PC-9 (cell line): ENCODE measurements at regions not wholly inside any gene's neighbourhood (a gene's known extent, or its start where the extent isn't known, plus 50 kb on each side); places are given as distances from the start of the nearest gene placed in this dataset.

ENCODE experiments used
- BruUV-seq: library from RNA; stranded (reverse); fragments of 400-500 nt; replicated peaks from 2 replicates; lab custom pipeline; 2021; lab: Mats Ljungman, UMichigan
- CTCF ChIA-PET: fragments of 300-600 bp; sonication (Branson Sonifier 250); formaldehyde crosslinking; loops from one replicate; lab custom pipeline; 2022; ENCODE audit warnings: antibody characterized with exemption; lab: Charles Lee
- POLR2A ChIA-PET: fragments of 300-600 bp; sonication (Branson Sonifier 250); formaldehyde crosslinking; loops from one replicate; lab custom pipeline; 2022; ENCODE audit warnings: antibody characterized with exemption; ENCODE audit not compliant: unreplicated experiment; lab: Charles Lee
- DNase-seq, 2 experiments: peaks; one replicate each; pipeline versions ENCODE4 v3.0.0 to v3.0.0-alpha.2; 2015 to 2022; ENCODE audit warnings: mixed read lengths in 1 of 2
- H2AFZ ChIP-seq: fragments of 200-600 bp; sonication (generic); 2 replicates; pipeline ENCODE4 v1.8.1; 2017; ENCODE audit warnings: antibody characterized with exemption
- H3F3A ChIP-seq: fragments of 200-600 bp; sonication (generic); 2 replicates; pipeline ENCODE4 v1.8.1; 2017; ENCODE audit warnings: antibody characterized with exemption, mild to moderate bottlenecking, low read depth; ENCODE audit not compliant: insufficient read depth
- H3K27ac ChIP-seq: fragments of 200-600 bp; sonication (generic); 2 replicates; pipeline ENCODE4 v1.6.1; 2016; ENCODE audit warnings: mixed run types
- H3K27me3 ChIP-seq: fragments of 200-600 bp; sonication (generic); 2 replicates; pipeline ENCODE4 v1.6.1; 2016; ENCODE audit warnings: low read depth, mixed run types; ENCODE audit not compliant: insufficient read depth
- H3K36me3 ChIP-seq: fragments of 200-600 bp; sonication (generic); 2 replicates; pipeline ENCODE4 v1.6.1; 2016; ENCODE audit warnings: low read depth, mixed run types
- H3K4me1 ChIP-seq: fragments of 200-600 bp; sonication (generic); replicated peaks from 2 replicates; pipeline ENCODE4 v1.6.1; 2016; ENCODE audit warnings: mixed run types; ENCODE audit not compliant: insufficient read depth
- H3K4me2 ChIP-seq: fragments of 200-600 bp; sonication (generic); 2 replicates; pipeline ENCODE4 v1.6.1; 2017; ENCODE audit warnings: mixed run types
- H3K4me3 ChIP-seq: fragments of 200-600 bp; sonication (generic); 2 replicates; pipeline ENCODE4 v1.6.1; 2016; ENCODE audit warnings: mixed run types
- H3K79me2 ChIP-seq: fragments of 200-600 bp; sonication (generic); 2 replicates; pipeline ENCODE4 v1.6.1; 2017; ENCODE audit warnings: low read depth, mixed run types
- H3K9me2 ChIP-seq: fragments of 200-600 bp; sonication (generic); 2 replicates; pipeline ENCODE4 v1.8.1; 2017; ENCODE audit warnings: mild to moderate bottlenecking; ENCODE audit not compliant: insufficient read depth
- H3K9me3 ChIP-seq: fragments of 200-600 bp; sonication (generic); 2 replicates; pipeline ENCODE4 v1.8.1; 2016; ENCODE audit warnings: low read depth; ENCODE audit not compliant: insufficient read depth
- H4K20me1 ChIP-seq: fragments of 200-600 bp; sonication (generic); 2 replicates; pipeline ENCODE4 v1.8.1; 2017; ENCODE audit not compliant: insufficient read depth
- CTCF ChIP-seq: fragments of 200-600 bp; sonication (generic); conservative IDR thresholded peaks from 2 replicates; pipeline ENCODE4 v1.6.1; 2017; ENCODE audit warnings: mixed run types, antibody characterized with exemption, mild to moderate bottlenecking, moderate library complexity
- EZH2 ChIP-seq: fragments of 200-600 bp; sonication (generic); IDR thresholded peaks from 2 replicates; pipeline ENCODE4 v1.8.0; 2017; ENCODE audit warnings: antibody characterized with exemption, low read depth
- intact Hi-C: fragments of 100-400 bp; cut with micrococcal nuclease; formaldehyde crosslinking; loops from one replicate; pipeline ENCODE4 v1.10.0; 2022; ENCODE audit not compliant: unreplicated experiment

GRCh38 chr15:31434588-31435260 lies 108.1 kb downstream of the KLF13 start:
- Histone ChIP-seq H4K20me1 (no peaks in the 10 kb centered on the region), H3F3A (no peaks in the 10 kb centered on the region), H3K27me3 (peaks cover 34% of the 10 kb centered on the region), H3K4me2 (no peak overlapping the region), H3K79me2 (no peaks in the 10 kb centered on the region), H3K36me3 (no peaks in the 10 kb centered on the region), H3K9me2 (no peaks in the 10 kb centered on the region), H3K4me1 (no peaks in the 10 kb centered on the region), H2AFZ (no peak overlapping the region), H3K9me3 (no peaks in the 10 kb centered on the region), H3K4me3 (no peak overlapping the region), H3K27ac (no peak overlapping the region)
- BruUV-seq, result no TSS peak
- DNase-seq, result no peak
- ChIA-PET CTCF (no interaction called here), POLR2A (no interaction called here)
- intact Hi-C loops, result no loop called here
- no peak for TF ChIP-seq EZH2
- no peak for TF ChIP-seq CTCF

DNA sequence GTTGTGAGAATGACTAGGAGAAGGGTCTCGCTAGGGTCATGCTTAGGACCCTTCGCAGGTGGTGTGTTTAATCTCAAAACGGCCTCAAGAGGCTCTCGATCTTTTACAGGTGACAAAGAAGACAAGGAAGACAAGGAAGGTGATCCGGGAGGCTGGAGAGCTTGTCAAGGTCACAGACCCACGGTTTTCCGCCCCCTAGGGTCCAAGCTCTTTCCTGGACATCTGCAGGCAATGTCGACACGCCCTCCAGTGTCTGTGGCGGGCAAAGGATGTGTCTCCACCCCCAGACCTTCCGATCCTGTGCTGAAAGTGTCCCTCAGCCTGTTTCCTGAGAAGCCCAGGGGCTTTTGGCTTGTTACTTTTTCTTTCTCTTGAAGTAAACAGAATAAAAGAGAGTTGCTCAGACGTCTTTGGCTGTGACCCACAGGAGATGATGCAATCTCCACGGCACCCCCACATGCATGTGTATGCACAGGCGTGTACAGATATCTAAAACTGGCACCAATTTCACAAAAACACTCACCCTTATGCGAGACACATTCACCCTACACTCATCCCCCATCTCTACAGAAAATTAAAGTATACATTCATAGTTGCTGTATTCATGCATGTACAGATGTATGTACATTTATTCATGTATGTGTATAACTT lies 108.8 kb downstream of the KLF13 start:
- H3K9me3 ChIP-seq, result no peaks in the 10 kb centered on the region
- no peak overlapping the region for H3K4me3 ChIP-seq
- H3K4me2 ChIP-seq, result no peak overlapping the region
- no TSS peak for BruUV-seq
- peaks cover 34% of the 10 kb centered on the region for H3K27me3 ChIP-seq
- no peaks in the 10 kb centered on the region for H3K79me2 ChIP-seq
- H4K20me1 ChIP-seq, result no peaks in the 10 kb centered on the region
- no peaks in the 10 kb centered on the region for H3K4me1 ChIP-seq
- intact Hi-C loops, result no loop called here
- CTCF ChIA-PET, result no interaction called here
- H2AFZ ChIP-seq, result no peak overlapping the region
- TF ChIP-seq EZH2 (no peak), CTCF (no peak)
- POLR2A ChIA-PET, result no interaction called here
- peak in 1 of 2 experiments; percentile 5 for DNase-seq
- H3K9me2 ChIP-seq, result no peaks in the 10 kb centered on the region
- H3K36me3 ChIP-seq, result no peaks in the 10 kb centered on the region
- no peak overlapping the region for H3K27ac ChIP-seq
- no peaks in the 10 kb centered on the region for H3F3A ChIP-seq

- H3K79me2 ChIP-seq, result no peaks in the 10 kb centered on the region
- BruUV-seq, result no TSS peak
- no peaks in the 10 kb centered on the region for H4K20me1 ChIP-seq
- TF ChIP-seq EZH2 (no peak), CTCF (no peak)
- no peaks in the 10 kb centered on the region for H3K9me2 ChIP-seq
- no peaks in the 10 kb centered on the region for H3K36me3 ChIP-seq
- POLR2A ChIA-PET, result no interaction called here
- peaks cover 31% of the 10 kb centered on the region for H3K27me3 ChIP-seq
- H3K4me3 ChIP-seq, result no peak overlapping the region
- H2AFZ ChIP-seq, result no peak overlapping the region
- no peaks in the 10 kb centered on the region for H3K9me3 ChIP-seq
- no peak overlapping the region for H3K4me2 ChIP-seq
- H3K4me1 ChIP-seq, result no peaks in the 10 kb centered on the region
- CTCF ChIA-PET, result no interaction called here
- no peak overlapping the region for H3K27ac ChIP-seq
- no peak for DNase-seq
- intact Hi-C loops, result no loop called here
- no peaks in the 10 kb centered on the region for H3F3A ChIP-seq
Measured at GRCh38 chr15:31435912-31436628, 109.4 kb downstream of the KLF13 start.
